Memory B cell (primary cell): ENCODE measurements at regions not wholly inside any gene's neighbourhood (a gene's known extent, or its start where the extent isn't known, plus 50 kb on each side); places are given as distances from the start of the nearest gene placed in this dataset.

Source experiments
- ATAC-seq: fragments of 150-1000 bp; cut with Tn5 transposase; 2 replicates; pipeline ENCODE4 v1.10.0; 2021; ENCODE audit warnings: low read depth, mild to moderate bottlenecking, moderate library complexity
- DNase-seq, 2 donors: peaks; one replicate each; pipeline ENCODE4 v3.0.0; 2022; ENCODE audit warnings: low spot score in 2 of 2
- H3K27ac Mint-ChIP-seq: one replicate; pipeline ENCODE4 v1.8.0; 2022; ENCODE audit warnings: mild to moderate bottlenecking, moderate library complexity, mixed read lengths
- H3K27me3 Mint-ChIP-seq: one replicate; pipeline ENCODE4 v1.8.0; 2022; ENCODE audit warnings: mixed read lengths
- H3K36me3 Mint-ChIP-seq: one replicate; pipeline ENCODE4 v1.8.0; 2022; ENCODE audit warnings: mild to moderate bottlenecking, mixed read lengths
- H3K4me1 Mint-ChIP-seq: one replicate; pipeline ENCODE4 v1.8.0; 2022; ENCODE audit warnings: mixed read lengths
- H3K4me3 Mint-ChIP-seq: one replicate; pipeline ENCODE4 v1.8.0; 2022; ENCODE audit warnings: mild to moderate bottlenecking, moderate library complexity, mixed read lengths
- H3K9me3 Mint-ChIP-seq: one replicate; pipeline ENCODE4 v1.8.0; 2022; ENCODE audit warnings: mixed read lengths

DNA sequence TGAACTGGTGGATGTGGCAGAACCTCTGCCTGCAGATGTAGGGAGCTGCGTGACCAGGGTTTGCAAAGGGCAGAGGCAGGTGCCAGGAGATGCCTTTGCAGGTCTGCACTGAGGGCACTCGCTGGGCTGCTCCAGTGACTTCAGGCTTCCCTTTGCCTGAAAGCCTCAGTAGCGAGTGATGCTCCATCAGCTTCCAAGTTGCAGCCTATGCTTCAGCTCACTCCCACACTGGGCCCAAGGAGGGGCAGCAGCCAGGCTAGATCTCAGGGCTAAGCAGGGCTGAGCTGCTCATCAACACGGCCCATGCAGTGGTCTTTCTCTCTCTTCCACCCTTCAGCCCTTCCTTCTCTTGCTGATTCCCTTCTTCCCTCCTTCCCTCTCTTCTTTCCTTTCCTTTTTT, 78.3 kb upstream of the RGMA start:
- Mint-ChIP-seq H3K4me1 (no peaks in the 10 kb centered on the region), H3K27ac (no peak overlapping the region), H3K9me3 (no peaks in the 10 kb centered on the region), H3K36me3 (no peaks in the 10 kb centered on the region), H3K4me3 (no peak overlapping the region), H3K27me3 (peaks cover 5% of the 10 kb centered on the region)
- ATAC-seq (no peak), DNase-seq (no peak)

- H3K27me3 Mint-ChIP-seq = peaks cover 5% of the 10 kb centered on the region
- H3K27ac Mint-ChIP-seq = no peak overlapping the region
- no peaks in the 10 kb centered on the region for H3K36me3 Mint-ChIP-seq
- ATAC-seq (no peak), DNase-seq (no peak)
- H3K4me1 Mint-ChIP-seq = no peaks in the 10 kb centered on the region
- H3K9me3 Mint-ChIP-seq = no peaks in the 10 kb centered on the region
- H3K4me3 Mint-ChIP-seq = no peak overlapping the region
Observed at GRCh38 chr15:93166675-93167074, 77.7 kb upstream of the RGMA start.

DNA sequence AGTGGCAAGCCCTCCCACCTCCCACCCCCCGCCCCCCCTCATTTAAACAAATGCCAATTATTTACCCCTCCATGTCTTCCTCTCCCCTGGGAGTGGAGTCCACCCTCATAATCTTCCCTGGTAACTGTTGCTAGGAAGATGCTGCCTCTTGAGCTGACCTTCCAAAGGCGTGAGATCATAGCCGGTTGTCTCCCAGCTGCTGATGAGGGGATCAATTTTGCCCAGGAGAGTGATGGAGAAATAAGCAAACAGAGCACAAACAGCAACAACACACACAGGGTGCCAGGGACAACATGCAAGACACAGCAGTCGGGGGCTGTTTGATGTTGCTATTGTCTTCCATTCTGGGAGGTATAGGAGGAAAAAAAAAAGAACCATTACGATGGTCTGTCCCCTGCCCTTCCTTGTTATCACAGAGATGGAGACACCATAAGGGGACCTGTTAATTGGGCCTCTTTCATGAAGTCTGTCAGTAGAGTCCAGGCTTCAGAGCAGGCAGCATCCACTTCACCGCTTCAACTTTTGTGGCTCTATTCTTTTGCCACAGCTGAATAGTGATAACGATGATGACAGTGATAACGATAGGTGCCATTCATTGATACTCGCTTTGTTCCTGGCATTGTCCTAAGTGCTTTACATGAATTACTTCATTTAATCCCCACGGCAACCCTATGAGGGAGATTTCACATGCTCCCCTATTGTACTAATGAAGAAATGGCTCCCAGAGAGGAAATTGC, 76.9 kb upstream of the RGMA start:
- Mint-ChIP-seq H3K27me3 (peaks cover 4% of the 10 kb centered on the region), H3K9me3 (no peaks in the 10 kb centered on the region), H3K36me3 (no peaks in the 10 kb centered on the region), H3K4me1 (no peaks in the 10 kb centered on the region), H3K4me3 (no peak overlapping the region), H3K27ac (no peak overlapping the region)
- no peak for DNase-seq
- ATAC-seq = no peak

DNA sequence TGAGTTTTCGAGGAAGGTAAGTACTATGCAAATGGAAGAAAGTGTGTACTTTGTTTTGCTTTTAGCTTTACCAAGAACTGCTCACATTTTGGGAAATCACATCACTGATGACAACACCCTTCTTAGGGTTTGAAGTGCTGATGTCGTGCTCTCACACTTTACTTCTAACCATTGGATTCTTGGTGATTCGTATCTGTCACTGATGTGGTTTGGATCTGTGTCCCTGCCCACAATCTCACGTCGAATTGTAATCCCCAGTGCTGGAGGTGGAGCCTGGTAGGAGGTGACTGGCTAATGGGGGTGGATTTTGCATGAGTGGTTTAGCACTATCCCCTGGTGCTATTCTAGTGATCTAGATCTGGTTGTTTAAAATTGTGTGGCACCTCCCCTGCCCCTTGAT, 75.4 kb upstream of the RGMA start:
- H3K27ac Mint-ChIP-seq = no peak overlapping the region
- no peak for ATAC-seq
- H3K9me3 Mint-ChIP-seq = no peaks in the 10 kb centered on the region
- peaks cover 5% of the 10 kb centered on the region for H3K27me3 Mint-ChIP-seq
- no peaks in the 10 kb centered on the region for H3K4me1 Mint-ChIP-seq
- DNase-seq = no peak
- H3K4me3 Mint-ChIP-seq = no peak overlapping the region
- H3K36me3 Mint-ChIP-seq = no peaks in the 10 kb centered on the region

DNA sequence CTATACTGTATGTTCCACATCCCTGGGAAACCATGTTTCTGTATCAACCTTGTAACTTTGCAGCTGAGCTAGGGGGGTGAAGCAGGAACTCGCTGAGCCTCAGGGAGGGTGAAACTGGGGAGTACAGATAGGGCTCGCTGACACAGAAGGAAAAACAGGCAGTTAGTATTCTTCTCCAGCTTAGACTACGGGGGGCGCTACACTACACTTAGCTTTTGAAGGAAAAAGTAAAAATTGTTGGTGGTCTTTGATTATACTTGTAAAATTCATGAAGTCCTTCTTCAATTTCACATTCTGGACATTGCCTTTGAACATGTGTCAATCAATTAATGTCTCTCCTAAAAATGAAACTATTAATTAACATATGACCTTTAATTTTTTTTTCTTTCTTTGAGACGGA, 73.5 kb upstream of the RGMA start:
- H3K27me3 Mint-ChIP-seq = peaks cover 5% of the 10 kb centered on the region
- no peaks in the 10 kb centered on the region for H3K4me1 Mint-ChIP-seq
- H3K36me3 Mint-ChIP-seq = no peaks in the 10 kb centered on the region
- ATAC-seq (no peak), DNase-seq (no peak)
- H3K4me3 Mint-ChIP-seq = no peak overlapping the region
- H3K27ac Mint-ChIP-seq = no peak overlapping the region
- no peaks in the 10 kb centered on the region for H3K9me3 Mint-ChIP-seq

DNA sequence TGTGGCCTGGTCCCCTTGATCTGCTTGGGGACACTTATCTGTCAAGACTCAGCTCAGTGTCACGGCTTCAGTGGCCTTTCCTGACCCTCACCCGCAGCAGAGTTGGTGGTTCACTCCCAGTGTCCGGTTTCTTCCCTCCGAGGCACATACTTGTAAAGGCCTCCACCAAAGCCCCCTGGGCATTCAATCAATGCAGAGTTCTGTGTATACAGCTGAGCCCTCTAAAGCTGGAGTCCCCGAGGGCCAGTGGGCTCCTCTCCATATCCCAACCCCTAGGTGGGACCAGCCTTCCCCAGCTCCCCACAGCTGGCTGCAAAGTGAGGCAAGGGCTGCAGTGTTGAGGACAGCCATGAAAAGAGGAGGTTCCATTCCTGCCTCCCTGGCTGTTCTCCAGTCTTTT, 70.9 kb upstream of the RGMA start:
- no peaks in the 10 kb centered on the region for H3K9me3 Mint-ChIP-seq
- peaks cover 3% of the 10 kb centered on the region for H3K27me3 Mint-ChIP-seq
- H3K36me3 Mint-ChIP-seq = no peaks in the 10 kb centered on the region
- ATAC-seq = no peak
- no peak overlapping the region for H3K27ac Mint-ChIP-seq
- no peaks in the 10 kb centered on the region for H3K4me1 Mint-ChIP-seq
- no peak overlapping the region for H3K4me3 Mint-ChIP-seq
- no peak for DNase-seq

- Mint-ChIP-seq H3K36me3 (no peaks in the 10 kb centered on the region), H3K4me3 (no peak overlapping the region), H3K4me1 (no peaks in the 10 kb centered on the region), H3K27ac (no peak overlapping the region), H3K27me3 (peaks cover 2% of the 10 kb centered on the region), H3K9me3 (no peaks in the 10 kb centered on the region)
- ATAC-seq (no peak), DNase-seq (no peak)
Observed at GRCh38 chr15:93158097-93158900, 69.3 kb upstream of the RGMA start.

DNA sequence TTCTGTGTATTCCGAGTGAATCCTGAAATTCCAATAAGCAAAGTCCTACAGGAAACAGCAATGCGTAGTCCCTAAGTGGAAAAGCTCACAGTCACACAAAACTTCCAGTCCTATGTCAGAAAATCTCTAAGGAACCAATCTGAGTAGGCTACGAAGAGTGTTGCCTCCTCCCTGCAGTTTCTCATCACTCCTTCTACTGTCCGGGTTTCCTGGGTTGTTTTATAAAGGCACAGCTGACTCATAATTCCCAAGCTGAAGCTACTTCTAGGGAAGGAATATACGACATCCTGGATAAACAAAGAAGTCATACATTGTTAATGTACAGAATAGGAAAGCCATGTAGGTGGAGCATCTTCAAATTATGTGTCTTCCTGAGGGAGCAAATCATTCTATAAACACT, 65.7 kb upstream of the RGMA start:
- H3K36me3 Mint-ChIP-seq = no peaks in the 10 kb centered on the region
- H3K27me3 Mint-ChIP-seq = peaks cover 11% of the 10 kb centered on the region
- ATAC-seq = no peak
- no peak for DNase-seq
- H3K27ac Mint-ChIP-seq = no peak overlapping the region
- peaks cover 1% of the 10 kb centered on the region for H3K9me3 Mint-ChIP-seq
- H3K4me3 Mint-ChIP-seq = no peak overlapping the region
- H3K4me1 Mint-ChIP-seq = no peaks in the 10 kb centered on the region

- no peaks in the 10 kb centered on the region for H3K36me3 Mint-ChIP-seq
- H3K4me1 Mint-ChIP-seq = no peaks in the 10 kb centered on the region
- ATAC-seq = no peak
- peaks cover 10% of the 10 kb centered on the region for H3K27me3 Mint-ChIP-seq
- no peak for DNase-seq
- H3K27ac Mint-ChIP-seq = no peak overlapping the region
- H3K9me3 Mint-ChIP-seq = peaks cover 1% of the 10 kb centered on the region
- H3K4me3 Mint-ChIP-seq = no peak overlapping the region
Observed at GRCh38 chr15:93152951-93153350, 63.9 kb upstream of the RGMA start.

DNA sequence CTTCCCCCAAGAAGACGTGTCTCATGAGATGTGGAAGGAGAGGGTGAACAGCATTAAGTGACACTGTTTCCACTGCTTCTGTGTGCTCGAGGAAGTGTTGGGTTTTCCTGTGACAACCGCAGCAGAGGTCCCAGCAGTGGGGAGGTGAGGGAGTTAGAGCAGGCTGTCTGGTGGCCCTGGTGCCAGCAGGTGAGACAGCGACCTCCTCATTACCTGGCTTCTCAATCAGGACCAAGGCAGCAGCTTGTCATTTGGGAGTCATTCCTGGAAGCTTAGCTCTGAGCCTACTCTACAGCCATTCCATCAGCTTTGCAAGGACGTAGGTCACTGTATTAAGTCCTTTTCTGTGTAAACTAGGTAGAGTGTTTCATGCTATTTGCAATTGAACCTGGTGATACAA, 63.3 kb upstream of the RGMA start:
- ATAC-seq = no peak
- DNase-seq = no peak
- Mint-ChIP-seq H3K27me3 (peaks cover 10% of the 10 kb centered on the region), H3K36me3 (no peaks in the 10 kb centered on the region), H3K9me3 (peaks cover 1% of the 10 kb centered on the region), H3K4me1 (no peaks in the 10 kb centered on the region), H3K4me3 (no peak overlapping the region), H3K27ac (no peak overlapping the region)

DNA sequence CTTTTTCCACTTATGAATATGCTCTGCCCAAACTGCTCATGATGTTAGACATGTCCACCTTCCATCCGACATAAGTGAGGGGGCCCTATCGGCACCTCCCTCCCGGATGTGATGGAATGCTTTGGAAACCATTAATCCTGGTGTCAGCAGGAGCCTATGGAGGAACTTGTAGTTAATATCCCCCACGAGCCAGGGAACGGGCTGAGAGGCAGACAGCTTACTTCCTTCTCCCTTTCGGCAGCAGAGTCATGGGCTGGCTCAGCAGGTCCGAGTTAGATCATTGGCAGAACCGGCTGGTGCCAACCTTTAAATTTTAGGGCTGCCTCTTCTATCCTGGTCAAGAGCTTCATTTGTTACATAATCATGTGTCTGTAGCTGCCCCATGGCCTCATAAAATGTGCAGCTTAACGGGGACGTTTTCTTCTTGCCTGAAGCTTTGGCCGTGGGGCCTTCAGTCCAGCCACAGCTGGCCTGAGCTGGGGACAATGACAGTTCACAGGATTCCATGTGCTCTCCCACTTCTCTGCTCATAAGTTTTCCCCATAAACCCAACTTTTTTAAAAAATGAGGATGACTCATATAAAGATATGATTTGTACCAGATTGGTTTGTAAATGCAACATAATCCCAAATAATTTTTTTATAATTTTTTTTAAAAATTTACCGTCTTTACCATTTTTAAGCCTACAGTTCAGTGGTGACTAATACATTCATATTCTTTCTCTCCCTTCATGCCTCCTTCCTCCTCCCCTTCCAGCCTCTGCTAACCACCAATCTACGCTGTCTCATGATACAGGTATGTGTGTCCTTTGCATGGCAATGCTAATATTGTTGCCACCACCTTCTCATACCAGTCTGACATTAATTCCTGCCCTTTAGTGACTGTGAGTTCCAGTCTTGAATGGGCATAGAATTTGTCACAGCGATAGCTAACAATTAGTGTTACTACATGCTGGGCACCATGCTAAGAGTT, 62.2 kb upstream of the RGMA start:
- Mint-ChIP-seq H3K4me3 (no peak overlapping the region), H3K27me3 (peaks cover 10% of the 10 kb centered on the region), H3K4me1 (no peaks in the 10 kb centered on the region), H3K9me3 (peaks cover 1% of the 10 kb centered on the region), H3K27ac (no peak overlapping the region), H3K36me3 (no peaks in the 10 kb centered on the region)
- ATAC-seq (no peak), DNase-seq (no peak)

GRCh38 chr15:93146601-93147000, 57.6 kb upstream of the RGMA start:
- Mint-ChIP-seq H3K4me1 (no peaks in the 10 kb centered on the region), H3K27me3 (peaks cover 7% of the 10 kb centered on the region), H3K9me3 (peaks cover 1% of the 10 kb centered on the region), H3K27ac (no peak overlapping the region), H3K4me3 (no peak overlapping the region), H3K36me3 (no peaks in the 10 kb centered on the region)
- DNase-seq (no peak), ATAC-seq (no peak)

- DNase-seq (no peak), ATAC-seq (no peak)
- Mint-ChIP-seq H3K4me3 (no peak overlapping the region), H3K4me1 (no peaks in the 10 kb centered on the region), H3K9me3 (peaks cover 1% of the 10 kb centered on the region), H3K27ac (no peak overlapping the region), H3K27me3 (peaks cover 4% of the 10 kb centered on the region), H3K36me3 (no peaks in the 10 kb centered on the region)
Observed at GRCh38 chr15:93146196-93146595, 57.2 kb upstream of the RGMA start.
